Endothelial cell of umbilical vein (primary cell): ENCODE measurements at regions not wholly inside any gene's neighbourhood (a gene's known extent, or its start where the extent isn't known, plus 50 kb on each side); places are given as distances from the start of the nearest gene placed in this dataset.

Source experiments
- CTCF ChIP-seq, 2 donors: IDR thresholded peaks; 1 replicate in 1 of 2; 2 replicates in 1 of 2; pipeline ENCODE4 v1.5.1; 2011; ENCODE audit warnings: low read length in 2 of 2, mild to moderate bottlenecking in 2 of 2, moderate library complexity in 2 of 2, control low read depth in 1 of 2, inconsistent platforms in 1 of 2, low read depth in 1 of 2; ENCODE audit not compliant: insufficient read depth in 1 of 2; ENCODE audit errors: extremely low read depth in 1 of 2
- EZH2 ChIP-seq: IDR thresholded peaks from 2 replicates; pipeline ENCODE4 v1.6.1; 2012; ENCODE audit warnings: borderline replicate concordance, low read depth, mild to moderate bottlenecking, moderate library complexity, low read length, inconsistent platforms; ENCODE audit not compliant: severe bottlenecking
- GATA2 ChIP-seq: IDR thresholded peaks from 2 replicates; pipeline ENCODE4 v1.7.0; 2011; ENCODE audit warnings: low read depth, mild to moderate bottlenecking, moderate library complexity, mixed read lengths, low read length; ENCODE audit not compliant: insufficient read length, insufficient read depth
- JUN ChIP-seq: IDR thresholded peaks from 2 replicates; pipeline ENCODE4 v1.6.1; 2011; ENCODE audit warnings: borderline replicate concordance, low read depth; ENCODE audit not compliant: insufficient read length, insufficient read depth
- MAX ChIP-seq: IDR thresholded peaks from 2 replicates; pipeline ENCODE4 v1.6.1; 2011; ENCODE audit not compliant: insufficient read depth, insufficient read length
- MYC ChIP-seq: IDR thresholded peaks from one replicate; pipeline ENCODE4 v1.6.1; 2011; ENCODE audit warnings: mild to moderate bottlenecking, low read depth, low read length
- POLR2A ChIP-seq: IDR thresholded peaks from 2 replicates; pipeline ENCODE4 v1.6.1; 2012; ENCODE audit warnings: low read depth, mild to moderate bottlenecking, control low read depth, low read length
- POLR2AphosphoS5 ChIP-seq: IDR thresholded peaks from 2 replicates; pipeline ENCODE4 v1.6.1; 2012; ENCODE audit warnings: low read depth, mild to moderate bottlenecking, control low read depth, low read length, moderate library complexity; ENCODE audit not compliant: insufficient read depth

GRCh38 chr16:73775841-73776388, 520.7 kb upstream of the PSMD7 start:
- no peak for TF ChIP-seq POLR2AphosphoS5
- no peak for TF ChIP-seq CTCF (IDR thresholded peaks at IDR 0.05; ENCODE audit: extremely low read depth in 1 of 2, insufficient read depth in 1 of 2, low read depth in 1 of 2, low read length in 2 of 2)
- no peak for TF ChIP-seq POLR2A
- TF ChIP-seq MAX = no peak
- no peak for TF ChIP-seq MYC
- TF ChIP-seq EZH2 = no peak
- TF ChIP-seq GATA2 = no peak
- no peak for TF ChIP-seq JUN
